GM12878 (cell line): ENCODE measurements at regions not wholly inside any gene's neighbourhood (a gene's known extent, or its start where the extent isn't known, plus 50 kb on each side); places are given as distances from the start of the nearest gene placed in this dataset.

Experiments
- CBX5 ChIP-seq: sonication (generic); IDR thresholded peaks from 2 replicates; pipeline ENCODE4 v1.6.1; 2016; ENCODE audit warnings: low read depth, moderate library complexity, mild to moderate bottlenecking, inconsistent platforms
- GABPA ChIP-seq: IDR thresholded peaks from 2 replicates; pipeline ENCODE4 v1.6.1; 2014; ENCODE audit warnings: antibody characterized with exemption, low read depth, mild to moderate bottlenecking, inconsistent platforms
- POLR2AphosphoS5 ChIP-seq: IDR thresholded peaks from 2 replicates; pipeline ENCODE4 v1.6.1; 2011; ENCODE audit warnings: mild to moderate bottlenecking, low read length, inconsistent platforms
- ZSCAN29 ChIP-seq: fragments of 450-650 bp; IDR thresholded peaks from 2 replicates; pipeline ENCODE4 v1.6.1; 2017; ENCODE audit warnings: mild to moderate bottlenecking, moderate library complexity
- TF ChIP-seq, protein P1 (sequence below), 3 experiments: IDR thresholded peaks in 2 of 3; conservative IDR thresholded peaks in 1 of 3; 2 replicates each; pipeline ENCODE4 v1.5.1; 2011; ENCODE audit warnings: low read depth in 3 of 3, low read length in 3 of 3, mild to moderate bottlenecking in 3 of 3, control low read depth in 2 of 3, moderate library complexity in 2 of 3, inconsistent platforms in 1 of 3, mixed read lengths in 1 of 3; ENCODE audit not compliant: control insufficient read depth in 2 of 3, insufficient read depth in 1 of 3; ENCODE audit errors: extremely low read depth in 1 of 3

DNA sequence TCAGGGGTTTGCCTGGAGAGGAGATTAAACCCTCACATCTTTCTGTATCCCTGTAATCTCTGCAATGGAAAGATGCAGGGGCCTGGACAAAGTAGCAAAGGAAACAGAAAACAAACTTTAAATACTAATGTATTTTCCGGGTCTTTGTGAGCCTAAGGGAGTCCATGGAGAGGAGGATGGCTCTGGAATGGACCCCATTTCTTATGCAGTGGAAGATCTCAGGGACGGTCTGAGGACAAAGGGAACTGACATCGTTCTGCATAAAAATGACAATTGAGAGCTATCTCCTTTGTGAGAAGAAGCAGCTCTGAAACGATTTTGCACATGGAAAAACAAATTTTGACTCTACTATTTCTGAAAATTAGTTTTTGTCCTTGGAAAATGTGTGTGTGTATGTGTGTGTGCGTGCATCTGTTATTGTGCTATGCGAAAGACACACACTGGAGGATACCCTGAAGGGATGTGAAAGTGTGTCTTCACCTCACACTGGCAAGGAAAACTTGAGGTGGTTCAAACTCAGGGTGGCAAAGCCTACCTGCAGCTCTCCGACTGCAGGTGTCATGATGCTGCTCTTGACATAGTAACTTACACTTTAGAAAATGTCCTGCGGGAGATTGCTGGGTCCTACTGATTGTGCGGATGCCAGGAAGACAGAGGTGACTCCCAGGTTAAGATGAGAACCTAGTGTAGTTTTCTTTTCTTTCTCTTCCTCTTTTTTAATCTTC lies 126.4 kb upstream of the JADE1 start:
- no peak for TF ChIP-seq POLR2AphosphoS5
- no peak for TF ChIP-seq ZSCAN29
- TF ChIP-seq CBX5: no peak
- TF ChIP-seq, protein P1, sequence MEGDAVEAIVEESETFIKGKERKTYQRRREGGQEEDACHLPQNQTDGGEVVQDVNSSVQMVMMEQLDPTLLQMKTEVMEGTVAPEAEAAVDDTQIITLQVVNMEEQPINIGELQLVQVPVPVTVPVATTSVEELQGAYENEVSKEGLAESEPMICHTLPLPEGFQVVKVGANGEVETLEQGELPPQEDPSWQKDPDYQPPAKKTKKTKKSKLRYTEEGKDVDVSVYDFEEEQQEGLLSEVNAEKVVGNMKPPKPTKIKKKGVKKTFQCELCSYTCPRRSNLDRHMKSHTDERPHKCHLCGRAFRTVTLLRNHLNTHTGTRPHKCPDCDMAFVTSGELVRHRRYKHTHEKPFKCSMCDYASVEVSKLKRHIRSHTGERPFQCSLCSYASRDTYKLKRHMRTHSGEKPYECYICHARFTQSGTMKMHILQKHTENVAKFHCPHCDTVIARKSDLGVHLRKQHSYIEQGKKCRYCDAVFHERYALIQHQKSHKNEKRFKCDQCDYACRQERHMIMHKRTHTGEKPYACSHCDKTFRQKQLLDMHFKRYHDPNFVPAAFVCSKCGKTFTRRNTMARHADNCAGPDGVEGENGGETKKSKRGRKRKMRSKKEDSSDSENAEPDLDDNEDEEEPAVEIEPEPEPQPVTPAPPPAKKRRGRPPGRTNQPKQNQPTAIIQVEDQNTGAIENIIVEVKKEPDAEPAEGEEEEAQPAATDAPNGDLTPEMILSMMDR (IDR thresholded peaks at IDR 0.05 in 2 of 3, conservative IDR thresholded peaks at IDR 0.05 in 1 of 3; ENCODE audit: control insufficient read depth in 2 of 3, extremely low read depth in 1 of 3, insufficient read depth in 1 of 3, low read depth in 3 of 3, low read length in 3 of 3): no peak
- no peak for TF ChIP-seq GABPA
